Hepatic stellate cell (primary cell): ENCODE measurements at regions not wholly inside any gene's neighbourhood (a gene's known extent, or its start where the extent isn't known, plus 50 kb on each side); places are given as distances from the start of the nearest gene placed in this dataset.
"Not testable (repeated sequence)": the region's sequence is repeated elsewhere in the genome, so short reads cannot be mapped to it uniquely, and the experiment has no call there.

Experiments
- DNase-seq: peaks from one replicate; pipeline ENCODE4 v3.0.0; 2011; ENCODE audit warnings: low spot score

- DNase-seq = no peak
Measured at GRCh38 chr18:73452866-73453265, 585.1 kb upstream of the NETO1 start.

- DNase-seq = no peak
Measured at GRCh38 chr18:73446502-73446901, 578.7 kb upstream of the NETO1 start.

- no peak for DNase-seq
Measured at GRCh38 chr18:73431620-73432019, 563.8 kb upstream of the NETO1 start.

- no peak for DNase-seq
Measured at GRCh38 chr18:73421010-73421409, 553.2 kb upstream of the NETO1 start.

GRCh38 chr18:73419531-73419930, 551.7 kb upstream of the NETO1 start:
- DNase-seq = no peak

- no peak for DNase-seq
Measured at GRCh38 chr18:73414598-73414997, 546.8 kb upstream of the NETO1 start.

- DNase-seq = no peak
Measured at GRCh38 chr18:73414069-73414468, 546.3 kb upstream of the NETO1 start.

GRCh38 chr18:73409242-73409641, 541.5 kb upstream of the NETO1 start:
- no peak for DNase-seq

GRCh38 chr18:73408469-73408868, 540.7 kb upstream of the NETO1 start:
- no peak for DNase-seq

- DNase-seq = no peak
Measured at GRCh38 chr18:73407506-73407905, 539.7 kb upstream of the NETO1 start.

GRCh38 chr18:73384246-73384645, 516.5 kb upstream of the NETO1 start:
- DNase-seq = no peak

GRCh38 chr18:73381699-73382036, 513.9 kb upstream of the NETO1 start:
- DNase-seq = no peak

- DNase-seq = no peak
Measured at GRCh38 chr18:73381016-73381698, 513.4 kb upstream of the NETO1 start.

GRCh38 chr18:73366713-73367112, 498.9 kb upstream of the NETO1 start:
- no peak for DNase-seq

GRCh38 chr18:73365018-73365417, 497.2 kb upstream of the NETO1 start:
- DNase-seq = no peak

GRCh38 chr18:73355121-73355520, 487.3 kb upstream of the NETO1 start:
- DNase-seq = no peak

GRCh38 chr18:73352546-73352945, 484.8 kb upstream of the NETO1 start:
- no peak for DNase-seq

- no peak for DNase-seq
Measured at GRCh38 chr18:73340135-73340977, 472.6 kb upstream of the NETO1 start.

- no peak for DNase-seq
Measured at GRCh38 chr18:73331212-73331772, 463.5 kb upstream of the NETO1 start.

- not testable (repeated sequence) for DNase-seq
Measured at GRCh38 chr18:73330106-73330505, 462.3 kb upstream of the NETO1 start.

- DNase-seq = not testable (repeated sequence)
Measured at GRCh38 chr18:73324187-73324831, 456.5 kb upstream of the NETO1 start.

GRCh38 chr18:73318739-73319479, 451.1 kb upstream of the NETO1 start:
- DNase-seq = no peak
